NB4 (cell line): ENCODE measurements at regions not wholly inside any gene's neighbourhood (a gene's known extent, or its start where the extent isn't known, plus 50 kb on each side); places are given as distances from the start of the nearest gene placed in this dataset.

Source experiments
- DNase-seq: peaks from one replicate; pipeline ENCODE4 v3.0.0; 2010; ENCODE audit warnings: low read depth
- H3K4me3 ChIP-seq: one replicate; pipeline ENCODE4 v1.5.1; 2011; ENCODE audit warnings: mild to moderate bottlenecking, low read depth, low read length, moderate library complexity
- CTCF ChIP-seq: IDR thresholded peaks from one replicate; pipeline ENCODE4 v1.5.1; 2012; ENCODE audit warnings: low read depth, low read length
- MAX ChIP-seq: IDR thresholded peaks from 2 replicates; pipeline ENCODE4 v1.6.1; 2011; ENCODE audit warnings: low read depth, low read length
- MYC ChIP-seq: IDR thresholded peaks from 2 replicates; pipeline ENCODE4 v1.6.1; 2011; ENCODE audit warnings: low read depth, low read length
- POLR2A ChIP-seq: IDR thresholded peaks from 2 replicates; pipeline ENCODE4 v1.6.1; 2011; ENCODE audit warnings: mild to moderate bottlenecking; ENCODE audit not compliant: insufficient read length; ENCODE audit errors: extremely low read depth

GRCh38 chr5:102554082-102554481 is 55.3 kb upstream of the SLCO6A1 start:
- no peak for TF ChIP-seq CTCF
- no peak for TF ChIP-seq MAX
- no peak for TF ChIP-seq MYC
- H3K4me3 ChIP-seq, result no peak overlapping the region
- DNase-seq, result no peak

- H3K4me3 ChIP-seq, result no peak overlapping the region
- TF ChIP-seq MYC (no peak), POLR2A (no peak), CTCF (no peak), MAX (no peak)
- DNase-seq, result peak; percentile 24
Measured at GRCh38 chr5:102554728-102555127, 55.9 kb upstream of the SLCO6A1 start.

GRCh38 chr5:102561894-102562760 is 63.3 kb upstream of the SLCO6A1 start:
- DNase-seq, result peak; percentile 41
- TF ChIP-seq CTCF, result peak; percentile 89
- no peak for TF ChIP-seq POLR2A
- H3K4me3 ChIP-seq, result no peak overlapping the region

GRCh38 chr5:102570747-102571146 is 71.9 kb upstream of the SLCO6A1 start:
- no peak overlapping the region for H3K4me3 ChIP-seq
- DNase-seq, result no peak
- TF ChIP-seq MAX (no peak), CTCF (no peak), MYC (no peak), POLR2A (no peak)

- TF ChIP-seq CTCF (no peak), MYC (no peak), POLR2A (no peak), MAX (no peak)
- DNase-seq, result no peak
- no peak overlapping the region for H3K4me3 ChIP-seq
Measured at GRCh38 chr5:102578362-102578761, 79.6 kb upstream of the SLCO6A1 start.
